HG03139 (cell line): ENCODE measurements at regions not wholly inside any gene's neighbourhood (a gene's known extent, or its start where the extent isn't known, plus 50 kb on each side); places are given as distances from the start of the nearest gene placed in this dataset.
"Not testable (repeated sequence)": the region's sequence is repeated elsewhere in the genome, so short reads cannot be mapped to it uniquely, and the experiment has no call there.

Source experiments
- ATAC-seq: cut with Tn5 transposase; IDR thresholded peaks from one replicate; pipeline ENCODE4 v1.9.1; 2021; ENCODE audit not compliant: unreplicated experiment

- no peak for ATAC-seq
Observed at GRCh38 chr13:104961246-104961645, 1574.2 kb downstream of the EFNB2 start.

DNA sequence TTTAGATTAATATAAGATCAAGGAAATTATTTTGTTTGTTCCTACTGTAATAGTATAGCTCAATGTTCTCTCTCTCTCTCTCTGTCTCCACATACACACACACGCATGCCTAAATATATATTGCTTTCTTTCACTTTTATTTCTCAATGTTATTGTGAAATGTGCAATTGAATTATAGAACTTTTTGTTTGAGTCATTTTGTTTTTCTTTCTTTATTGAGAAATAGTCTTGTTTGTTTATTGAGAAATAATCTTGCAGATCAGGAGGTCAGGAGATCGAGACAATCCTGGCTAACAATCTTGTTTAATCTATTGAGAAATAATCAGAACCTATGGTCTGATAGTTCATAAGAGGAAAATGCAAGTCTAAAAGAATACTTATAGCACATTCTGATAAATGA, 1581.3 kb downstream of the EFNB2 start:
- no peak for ATAC-seq

DNA sequence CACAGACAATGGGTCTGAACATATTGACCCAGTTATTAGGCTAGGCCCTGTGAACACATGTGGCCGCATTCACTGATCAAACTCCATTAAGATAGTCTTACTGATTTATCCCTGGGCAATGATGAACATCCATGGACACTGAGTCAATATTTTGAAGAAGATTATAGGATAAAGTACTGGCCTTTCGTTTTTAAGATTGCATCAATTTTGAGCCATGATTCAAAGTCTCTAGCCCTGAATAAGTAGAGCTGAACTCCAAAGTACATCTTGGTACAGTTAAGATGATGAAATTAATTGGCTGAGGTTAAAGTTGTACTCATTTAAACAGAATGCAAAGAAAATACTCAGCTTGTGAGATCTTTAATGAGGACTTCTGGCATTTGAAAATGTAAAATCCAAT, 1581.9 kb downstream of the EFNB2 start:
- no peak for ATAC-seq

GRCh38 chr13:104949840-104950740, 1585.4 kb downstream of the EFNB2 start:
- no peak for ATAC-seq

- ATAC-seq = no peak
Observed at GRCh38 chr13:104944176-104944575, 1591.3 kb downstream of the EFNB2 start.

GRCh38 chr13:104943331-104943730, 1592.1 kb downstream of the EFNB2 start:
- no peak for ATAC-seq

DNA sequence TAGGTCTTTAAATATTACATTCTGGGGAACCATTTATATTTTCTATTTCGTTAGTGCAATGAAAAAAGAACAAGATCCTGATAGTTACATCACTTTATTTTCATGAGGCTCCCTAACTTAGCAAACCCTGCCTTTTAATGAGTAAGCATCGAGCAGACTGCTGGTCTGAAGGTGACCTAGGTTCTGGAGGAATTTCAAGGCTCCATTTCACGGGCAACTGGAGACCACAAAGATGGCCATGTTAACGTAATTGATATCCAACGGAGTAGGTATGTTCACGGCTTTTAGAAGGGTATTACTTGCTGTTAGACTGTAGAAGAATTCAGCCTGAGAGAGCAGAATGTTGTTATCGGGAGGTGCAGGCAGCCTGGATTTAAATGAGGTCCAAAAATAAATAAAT, 1597.6 kb downstream of the EFNB2 start:
- ATAC-seq = no peak

DNA sequence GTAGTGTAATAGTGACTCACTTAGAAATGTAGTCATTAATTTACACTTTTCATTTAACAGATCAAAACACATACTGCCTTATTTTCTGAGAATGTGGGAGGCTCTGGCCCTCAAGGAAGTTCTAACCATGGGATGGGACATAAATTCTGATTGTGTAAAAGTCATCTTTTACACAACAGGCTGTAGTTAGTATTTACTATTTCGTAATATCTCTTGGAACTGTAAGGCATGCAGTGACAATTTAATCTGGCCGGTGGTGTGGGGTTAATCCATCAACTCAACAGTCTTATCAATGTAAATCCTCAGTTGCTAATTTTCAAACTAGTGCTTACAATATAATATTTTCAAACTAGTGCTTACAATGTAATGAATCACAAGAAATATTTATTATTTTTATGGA, 1599.2 kb downstream of the EFNB2 start:
- no peak for ATAC-seq

DNA sequence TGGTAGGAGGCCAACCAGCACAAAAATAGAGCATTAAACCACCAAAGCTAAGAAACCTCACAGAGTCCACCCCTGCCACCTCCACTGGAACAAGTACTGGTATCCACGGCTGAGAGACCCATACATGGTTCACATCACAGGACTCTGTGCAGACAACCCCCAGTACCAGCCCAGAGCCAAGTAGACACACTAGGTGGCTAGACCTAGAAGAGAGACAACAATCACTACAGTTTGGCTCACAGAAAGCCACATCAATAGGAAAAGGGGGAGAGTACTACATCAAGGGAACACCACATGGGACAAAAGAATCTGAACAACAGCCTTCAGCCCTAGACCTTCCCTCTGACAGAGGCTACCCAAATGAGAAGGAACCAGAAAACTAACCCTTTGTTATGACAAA, 1614.9 kb downstream of the EFNB2 start:
- ATAC-seq = not testable (repeated sequence)

DNA sequence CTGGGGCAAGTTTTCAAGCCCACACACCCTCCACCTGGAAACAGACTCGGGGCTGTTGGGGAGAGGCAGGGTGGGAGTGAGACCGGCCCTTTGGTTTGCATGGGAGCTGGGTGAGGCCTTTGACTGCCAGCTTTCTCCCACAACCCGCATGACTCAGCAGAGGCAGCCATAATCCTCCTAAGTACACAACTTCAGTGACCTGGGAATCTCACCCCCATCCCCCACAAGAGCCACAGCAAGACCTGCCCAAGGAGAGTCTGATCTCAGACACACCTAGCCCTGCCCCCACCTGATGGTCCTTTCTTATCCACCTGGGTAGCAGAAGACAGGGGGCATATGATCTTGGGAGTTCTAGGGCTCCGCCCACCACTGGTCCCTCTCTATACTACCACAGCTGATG, 1615.4 kb downstream of the EFNB2 start:
- no peak for ATAC-seq

DNA sequence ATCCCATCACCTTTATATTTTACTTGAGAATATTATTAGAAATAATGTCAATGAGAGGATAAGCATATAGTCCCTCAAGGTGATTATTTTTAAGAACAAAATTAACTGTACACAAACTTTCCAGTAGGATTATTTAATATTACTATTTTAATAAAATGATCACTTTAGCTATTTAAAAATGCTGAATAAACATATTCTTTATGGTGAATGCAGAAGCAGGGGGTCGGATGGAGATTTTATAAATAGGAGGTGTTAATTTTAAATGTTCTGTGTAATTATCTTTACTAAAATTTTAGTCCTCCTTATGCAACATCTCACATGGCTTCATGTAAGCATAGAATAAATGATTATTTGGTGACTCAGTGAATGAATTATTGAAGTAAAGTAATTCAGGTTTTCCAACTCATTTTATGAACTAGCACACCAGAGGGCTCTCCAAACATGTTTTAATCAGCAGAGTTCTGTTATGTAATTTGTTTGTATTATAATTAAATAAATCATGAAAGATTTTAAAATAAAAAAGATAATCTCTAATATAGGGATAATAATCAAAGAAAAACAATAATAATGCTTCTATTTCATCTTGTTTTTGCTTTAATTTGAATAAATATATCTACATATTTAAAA, 1635.2 kb downstream of the EFNB2 start:
- ATAC-seq = no peak

- ATAC-seq = no peak
Observed at GRCh38 chr13:104898484-104898883, 1637.0 kb downstream of the EFNB2 start.

DNA sequence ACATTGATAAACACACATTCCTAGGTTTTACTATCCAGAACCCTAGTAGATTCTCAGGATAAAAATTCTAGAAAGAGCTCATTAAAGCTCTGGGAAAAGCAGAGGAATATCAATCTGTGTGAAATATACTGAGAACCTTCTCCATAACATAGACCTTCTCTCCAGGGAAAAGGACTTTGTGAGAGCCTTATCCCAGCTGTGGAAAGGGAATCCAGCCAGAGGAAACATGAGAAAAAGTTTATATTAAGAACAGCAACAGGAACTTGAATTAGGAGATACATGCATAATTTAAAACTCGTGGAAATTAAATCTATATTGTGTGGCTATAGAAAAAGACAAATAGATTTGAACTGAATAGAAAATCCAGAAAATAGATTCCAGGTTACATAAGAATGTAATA, 1639.9 kb downstream of the EFNB2 start:
- no peak for ATAC-seq

DNA sequence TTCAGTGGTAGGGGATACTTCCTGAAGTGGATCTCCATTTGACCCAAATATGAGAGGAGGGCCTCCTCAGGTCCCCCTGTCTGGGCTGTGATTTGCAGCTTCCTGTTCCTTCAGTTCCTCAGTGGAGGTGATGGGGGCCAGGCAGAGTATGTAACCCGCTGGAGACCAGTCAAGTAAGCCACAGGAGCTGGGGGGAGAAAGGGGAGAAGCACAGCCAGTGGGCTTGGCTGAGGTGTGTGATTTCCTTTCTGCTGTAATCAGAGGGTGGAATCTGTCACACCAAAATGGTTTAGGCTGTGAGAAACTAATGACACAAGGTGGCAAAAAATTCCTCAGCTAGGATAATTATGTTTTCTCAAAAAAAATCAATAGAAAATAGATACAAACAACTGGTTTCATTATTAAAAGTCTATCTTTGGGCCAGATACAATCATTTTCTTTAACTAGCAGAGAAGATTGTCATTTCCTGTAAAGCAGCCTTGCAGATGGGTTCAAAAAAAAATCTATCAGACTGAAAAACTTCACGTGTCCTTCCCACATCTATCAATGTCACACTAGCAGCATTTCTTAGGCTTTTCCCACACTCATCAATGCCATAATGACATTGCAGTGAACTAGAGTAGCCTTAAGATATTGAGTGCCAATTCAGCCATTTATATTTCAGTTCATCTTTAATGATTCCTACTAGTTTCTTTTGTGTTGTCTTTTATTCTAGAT, 1660.3 kb downstream of the EFNB2 start:
- no peak for ATAC-seq

- no peak for ATAC-seq
Observed at GRCh38 chr13:104872153-104872552, 1663.3 kb downstream of the EFNB2 start.

DNA sequence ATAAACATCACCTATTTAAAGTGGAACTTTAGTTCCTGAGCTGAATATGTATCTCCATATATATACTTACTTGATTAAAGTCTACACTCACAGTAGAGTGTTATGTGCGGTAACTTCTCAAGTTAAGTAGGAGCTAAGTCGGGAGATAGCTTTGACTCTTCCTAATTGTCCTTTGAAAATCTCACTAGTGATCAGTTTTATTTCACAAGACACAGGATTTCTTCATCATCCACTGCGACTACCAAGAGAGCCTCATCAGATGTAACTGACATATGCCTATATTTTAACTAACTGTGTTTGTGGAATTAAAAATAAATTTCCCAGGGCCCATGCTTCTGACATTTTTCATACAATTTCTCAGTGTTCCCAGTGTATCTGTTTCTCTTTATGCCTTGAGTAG, 1664.0 kb downstream of the EFNB2 start:
- no peak for ATAC-seq

GRCh38 chr13:104869501-104869900, 1666.0 kb downstream of the EFNB2 start:
- ATAC-seq = no peak

- ATAC-seq = no peak
Observed at GRCh38 chr13:104868806-104869205, 1666.7 kb downstream of the EFNB2 start.

GRCh38 chr13:104855581-104855980, 1679.9 kb downstream of the EFNB2 start:
- ATAC-seq = no peak

DNA sequence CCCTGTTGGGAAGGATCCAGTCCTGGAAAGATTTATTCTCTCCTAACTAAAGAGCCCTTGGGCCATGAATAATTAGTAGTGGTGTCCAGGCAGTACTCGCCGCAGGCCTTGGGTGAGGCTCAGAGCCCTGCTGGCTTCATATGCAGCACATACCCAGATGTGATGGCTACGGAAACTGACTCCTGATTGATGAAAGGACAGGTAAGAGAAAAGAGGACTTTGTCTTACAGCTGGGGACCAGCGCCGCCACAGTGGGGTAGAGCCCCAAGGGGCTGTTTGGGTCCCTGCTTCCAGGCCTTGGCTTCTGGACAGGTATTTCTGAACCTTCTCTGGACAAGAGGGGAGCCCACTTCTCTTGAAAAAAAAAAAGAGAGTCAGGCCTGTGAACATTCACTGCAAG, 1680.8 kb downstream of the EFNB2 start:
- ATAC-seq = no peak

DNA sequence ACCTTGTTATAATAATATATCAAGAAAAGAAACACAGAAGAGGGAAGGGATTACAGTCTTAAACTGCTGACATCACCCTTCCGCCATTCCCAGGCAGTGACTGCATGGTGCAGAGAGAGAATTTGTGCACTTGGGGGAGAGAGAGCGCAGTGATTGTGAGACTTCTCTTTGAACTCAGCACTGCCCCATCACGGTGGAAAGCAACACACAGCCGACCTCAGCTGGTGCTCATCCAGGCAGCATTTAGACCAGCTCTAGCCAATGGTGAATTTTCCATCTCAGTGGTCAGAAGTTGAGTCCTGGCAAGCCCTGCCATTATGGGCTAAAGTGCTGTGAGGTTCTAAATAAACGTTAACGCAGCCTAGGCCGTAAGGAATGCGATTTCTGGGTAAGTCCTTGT, 1681.5 kb downstream of the EFNB2 start:
- no peak for ATAC-seq

DNA sequence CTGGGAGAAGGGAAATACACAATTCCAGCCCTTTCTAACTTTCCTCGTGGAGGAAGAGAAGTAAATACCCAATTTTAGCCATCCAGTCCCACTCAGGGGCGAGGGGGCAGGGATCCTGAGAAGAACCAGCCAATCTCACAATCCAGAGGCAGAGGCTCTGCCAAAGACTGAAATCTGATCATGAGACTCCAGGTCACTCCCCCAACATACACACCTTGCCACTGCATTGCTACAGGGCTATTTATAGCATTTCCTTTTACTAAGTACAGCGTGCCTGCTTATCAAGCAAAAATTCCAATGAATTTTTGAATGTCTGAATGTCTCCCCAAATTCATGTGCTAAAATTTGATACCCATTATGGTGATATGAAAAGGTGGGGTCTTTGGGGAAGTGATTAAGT, 1687.5 kb downstream of the EFNB2 start:
- ATAC-seq = no peak
